Astrocyte (in vitro differentiated cells and primary cell): ENCODE measurements at regions not wholly inside any gene's neighbourhood (a gene's known extent, or its start where the extent isn't known, plus 50 kb on each side); places are given as distances from the start of the nearest gene placed in this dataset.

Experiments
- DNase-seq: peaks from one replicate; pipeline ENCODE4 v3.0.0-alpha.2; 2010; ENCODE audit warnings: low read depth
- FAIRE-seq: peaks from 2 replicates; lab custom pipeline; 2011; peaks lifted over from hg19 to GRCh38; lab: Jason Lieb, UNC
- H2AFZ ChIP-seq: 2 replicates; pipeline ENCODE4 v1.6.0; 2012; ENCODE audit warnings: low read depth, low read length, inconsistent platforms
- H3K27ac ChIP-seq: 2 replicates; pipeline ENCODE4 v1.5.1; 2011; ENCODE audit warnings: low read depth, low read length, inconsistent platforms
- H3K27me3 ChIP-seq: 2 replicates; pipeline ENCODE4 v1.6.0; 2011; ENCODE audit warnings: low read length, inconsistent platforms; ENCODE audit not compliant: insufficient read depth
- H3K36me3 ChIP-seq: 2 replicates; pipeline ENCODE4 v1.5.1; 2011; ENCODE audit warnings: low read length, inconsistent platforms; ENCODE audit not compliant: insufficient read depth
- H3K4me1 ChIP-seq: 2 replicates; pipeline ENCODE4 v1.5.1; 2011; ENCODE audit warnings: low read length, inconsistent platforms; ENCODE audit not compliant: insufficient read depth
- H3K4me2 ChIP-seq: 2 replicates; pipeline ENCODE4 v1.6.0; 2012; ENCODE audit warnings: low read length, inconsistent platforms
- H3K4me3 ChIP-seq: 2 replicates; pipeline ENCODE4 v1.5.1; 2011; ENCODE audit warnings: low read depth, mild to moderate bottlenecking, low read length, inconsistent platforms; ENCODE audit not compliant: insufficient read depth
- H3K79me2 ChIP-seq: 2 replicates; pipeline ENCODE4 v1.6.0; 2012; ENCODE audit warnings: mild to moderate bottlenecking, low read length, inconsistent platforms; ENCODE audit not compliant: insufficient read depth
- H3K9ac ChIP-seq: 2 replicates; pipeline ENCODE4 v1.6.0; 2012; ENCODE audit warnings: mild to moderate bottlenecking, low read length, inconsistent platforms
- H3K9me3 ChIP-seq: 2 replicates; pipeline ENCODE4 v1.5.1; 2012; ENCODE audit warnings: low read depth, mild to moderate bottlenecking, low read length, inconsistent platforms; ENCODE audit not compliant: insufficient read depth
- H4K20me1 ChIP-seq: 2 replicates; pipeline ENCODE4 v1.6.0; 2012; ENCODE audit warnings: low read length, inconsistent platforms; ENCODE audit not compliant: insufficient read depth
- H3K27ac Mint-ChIP-seq: one replicate; pipeline ENCODE4 v1.8.0; 2021; ENCODE audit warnings: mild to moderate bottlenecking, mixed read lengths; ENCODE audit not compliant: unreplicated experiment
- H3K27me3 Mint-ChIP-seq: one replicate; pipeline ENCODE4 v1.8.0; 2021; ENCODE audit warnings: low read depth, mixed read lengths; ENCODE audit not compliant: unreplicated experiment
- H3K36me3 Mint-ChIP-seq: one replicate; pipeline ENCODE4 v1.8.0; 2021; ENCODE audit warnings: low read depth, mixed read lengths; ENCODE audit not compliant: unreplicated experiment
- H3K4me1 Mint-ChIP-seq: one replicate; pipeline ENCODE4 v1.8.0; 2021; ENCODE audit warnings: low read depth, mixed read lengths; ENCODE audit not compliant: unreplicated experiment
- H3K4me3 Mint-ChIP-seq: one replicate; pipeline ENCODE4 v1.8.0; 2021; ENCODE audit warnings: mild to moderate bottlenecking, moderate library complexity, mixed read lengths; ENCODE audit not compliant: unreplicated experiment
- H3K9me3 Mint-ChIP-seq: one replicate; pipeline ENCODE4 v1.8.0; 2021; ENCODE audit warnings: mild to moderate bottlenecking, mixed read lengths; ENCODE audit not compliant: unreplicated experiment
- EZH2 ChIP-seq: IDR thresholded peaks from 2 replicates; pipeline ENCODE4 v1.6.1; 2012; ENCODE audit warnings: mild to moderate bottlenecking, low read length, inconsistent platforms; ENCODE audit not compliant: insufficient read depth
- TF ChIP-seq, protein P1 (sequence below): IDR thresholded peaks from 2 replicates; pipeline ENCODE4 v1.5.1; 2011; ENCODE audit warnings: low read depth, mild to moderate bottlenecking, inconsistent platforms, low read length, moderate library complexity; ENCODE audit not compliant: insufficient read depth

DNA sequence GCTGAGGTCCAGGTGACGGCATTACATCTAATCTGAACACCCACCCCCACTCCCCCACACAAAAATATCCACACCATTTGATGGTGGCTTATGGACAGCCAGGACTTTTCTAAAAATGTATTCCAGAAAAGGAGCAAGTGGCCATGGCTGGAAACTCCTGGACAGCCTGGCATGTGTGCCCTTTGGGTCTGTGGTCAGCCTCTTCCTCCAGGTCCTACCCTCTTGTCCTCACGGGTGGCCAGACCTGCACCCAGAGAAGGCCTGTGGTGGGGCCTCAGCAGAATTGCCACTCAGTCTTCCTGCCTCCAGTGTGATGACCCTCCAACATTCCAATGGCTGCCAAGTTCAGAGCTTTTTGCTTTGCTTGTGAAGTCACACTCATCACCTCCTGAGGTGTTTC lies 600.6 kb downstream of the AJAP1 start:
- no peaks in the 10 kb centered on the region for H3K79me2 ChIP-seq
- no peaks in the 10 kb centered on the region for H3K4me1 ChIP-seq
- no peaks in the 10 kb centered on the region for H4K20me1 ChIP-seq
- peaks cover 10% of the 10 kb centered on the region for H3K9me3 Mint-ChIP-seq
- H3K4me2 ChIP-seq, result no peak overlapping the region
- no peak overlapping the region for H3K9ac ChIP-seq
- H3K4me3 Mint-ChIP-seq, result no peak overlapping the region
- H2AFZ ChIP-seq, result no peak overlapping the region
- FAIRE-seq (no peak), DNase-seq (no peak)
- H3K27ac Mint-ChIP-seq, result no peak overlapping the region
- TF ChIP-seq, protein P1, sequence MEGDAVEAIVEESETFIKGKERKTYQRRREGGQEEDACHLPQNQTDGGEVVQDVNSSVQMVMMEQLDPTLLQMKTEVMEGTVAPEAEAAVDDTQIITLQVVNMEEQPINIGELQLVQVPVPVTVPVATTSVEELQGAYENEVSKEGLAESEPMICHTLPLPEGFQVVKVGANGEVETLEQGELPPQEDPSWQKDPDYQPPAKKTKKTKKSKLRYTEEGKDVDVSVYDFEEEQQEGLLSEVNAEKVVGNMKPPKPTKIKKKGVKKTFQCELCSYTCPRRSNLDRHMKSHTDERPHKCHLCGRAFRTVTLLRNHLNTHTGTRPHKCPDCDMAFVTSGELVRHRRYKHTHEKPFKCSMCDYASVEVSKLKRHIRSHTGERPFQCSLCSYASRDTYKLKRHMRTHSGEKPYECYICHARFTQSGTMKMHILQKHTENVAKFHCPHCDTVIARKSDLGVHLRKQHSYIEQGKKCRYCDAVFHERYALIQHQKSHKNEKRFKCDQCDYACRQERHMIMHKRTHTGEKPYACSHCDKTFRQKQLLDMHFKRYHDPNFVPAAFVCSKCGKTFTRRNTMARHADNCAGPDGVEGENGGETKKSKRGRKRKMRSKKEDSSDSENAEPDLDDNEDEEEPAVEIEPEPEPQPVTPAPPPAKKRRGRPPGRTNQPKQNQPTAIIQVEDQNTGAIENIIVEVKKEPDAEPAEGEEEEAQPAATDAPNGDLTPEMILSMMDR, result no peak
- no peak for TF ChIP-seq EZH2
- H3K36me3 Mint-ChIP-seq, result no peaks in the 10 kb centered on the region
- H3K27ac ChIP-seq, result no peak overlapping the region
- no peaks in the 10 kb centered on the region for H3K36me3 ChIP-seq
- H3K27me3 Mint-ChIP-seq, result peaks cover 15% of the 10 kb centered on the region
- no peaks in the 10 kb centered on the region for H3K27me3 ChIP-seq
- no peak overlapping the region for H3K4me3 ChIP-seq
- no peaks in the 10 kb centered on the region for H3K4me1 Mint-ChIP-seq
- H3K9me3 ChIP-seq, result peaks cover 3% of the 10 kb centered on the region

DNA sequence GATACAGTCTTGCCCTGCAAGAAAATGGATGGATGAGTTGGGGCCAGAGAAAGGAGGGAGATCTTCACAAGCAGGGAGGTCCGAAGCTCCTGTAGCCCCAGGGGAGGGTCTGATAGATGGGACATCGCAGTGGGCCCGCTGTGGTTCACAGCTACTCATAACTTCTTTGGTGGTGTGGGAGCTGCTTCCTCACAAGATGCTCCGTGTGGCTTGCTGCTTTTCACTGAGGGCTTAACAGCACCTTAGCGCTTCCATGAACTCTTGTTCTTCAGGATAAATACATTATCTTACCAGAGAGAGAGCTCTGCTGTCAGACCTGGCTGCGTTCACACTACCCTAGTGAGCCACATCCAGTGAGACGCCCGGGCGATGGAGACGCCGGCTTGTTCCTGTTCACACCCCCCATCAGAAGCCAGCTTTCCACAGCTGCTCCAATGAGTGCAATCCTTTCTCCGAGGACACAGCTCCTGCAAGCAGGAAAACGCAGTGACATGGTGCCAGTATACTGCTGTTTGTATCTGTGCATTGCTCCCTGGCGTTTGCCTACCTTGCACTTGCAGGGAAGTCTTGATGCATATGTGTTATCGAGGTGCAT lies 599.8 kb downstream of the AJAP1 start:
- no peak overlapping the region for H3K4me3 Mint-ChIP-seq
- DNase-seq (no peak), FAIRE-seq (no peak)
- Histone ChIP-seq H2AFZ (no peak overlapping the region), H3K27ac (no peak overlapping the region), H3K79me2 (no peaks in the 10 kb centered on the region), H3K36me3 (no peaks in the 10 kb centered on the region), H3K27me3 (no peaks in the 10 kb centered on the region), H3K4me3 (no peak overlapping the region), H3K4me1 (no peaks in the 10 kb centered on the region), H4K20me1 (no peaks in the 10 kb centered on the region), H3K4me2 (no peak overlapping the region), H3K9ac (no peak overlapping the region), H3K9me3 (peaks cover 5% of the 10 kb centered on the region)
- no peaks in the 10 kb centered on the region for H3K4me1 Mint-ChIP-seq
- H3K36me3 Mint-ChIP-seq, result no peaks in the 10 kb centered on the region
- TF ChIP-seq, protein P1, result no peak
- TF ChIP-seq EZH2, result no peak
- H3K27ac Mint-ChIP-seq, result no peak overlapping the region
- peaks cover 17% of the 10 kb centered on the region for H3K27me3 Mint-ChIP-seq
- peaks cover 3% of the 10 kb centered on the region for H3K9me3 Mint-ChIP-seq

DNA sequence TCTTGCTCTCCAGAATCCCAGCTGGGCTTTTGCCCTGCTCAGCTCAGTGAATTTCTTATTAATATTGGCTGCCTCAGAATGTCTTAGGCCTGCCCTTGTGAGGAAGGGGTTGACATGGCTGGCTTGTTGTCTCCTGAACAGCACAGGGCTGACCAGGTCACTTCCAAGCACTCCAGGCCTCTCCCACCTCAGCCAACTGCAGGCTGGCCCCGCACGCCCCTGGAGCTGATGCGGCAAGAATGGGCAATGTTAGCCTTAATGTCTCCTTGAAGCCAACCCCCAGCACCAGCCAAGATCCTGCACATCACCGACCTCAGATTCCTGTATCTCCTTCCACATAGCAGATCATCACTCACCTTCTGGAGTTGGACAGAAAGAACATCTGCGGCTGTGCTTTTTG lies 598.6 kb downstream of the AJAP1 start:
- H3K27ac Mint-ChIP-seq, result no peak overlapping the region
- H3K36me3 Mint-ChIP-seq, result no peaks in the 10 kb centered on the region
- peaks cover 20% of the 10 kb centered on the region for H3K27me3 Mint-ChIP-seq
- H3K9ac ChIP-seq, result no peak overlapping the region
- H2AFZ ChIP-seq, result no peak overlapping the region
- H3K9me3 Mint-ChIP-seq, result no peaks in the 10 kb centered on the region
- H3K27me3 ChIP-seq, result no peaks in the 10 kb centered on the region
- no peak for DNase-seq
- H4K20me1 ChIP-seq, result no peaks in the 10 kb centered on the region
- H3K4me1 ChIP-seq, result no peaks in the 10 kb centered on the region
- H3K4me1 Mint-ChIP-seq, result no peaks in the 10 kb centered on the region
- no peaks in the 10 kb centered on the region for H3K36me3 ChIP-seq
- H3K4me2 ChIP-seq, result no peak overlapping the region
- no peak for FAIRE-seq
- H3K4me3 ChIP-seq, result no peak overlapping the region
- no peak overlapping the region for H3K4me3 Mint-ChIP-seq
- peaks cover 5% of the 10 kb centered on the region for H3K9me3 ChIP-seq
- TF ChIP-seq, protein P1, result no peak
- TF ChIP-seq EZH2, result no peak
- H3K27ac ChIP-seq, result no peak overlapping the region
- no peaks in the 10 kb centered on the region for H3K79me2 ChIP-seq
